GM12878 (cell line): ENCODE measurements at regions not wholly inside any gene's neighbourhood (a gene's known extent, or its start where the extent isn't known, plus 50 kb on each side); places are given as distances from the start of the nearest gene placed in this dataset.

Experiments used
- ATAC-seq: fragments of 200-7000 bp; cut with Tn5 transposase; 3 replicates; pipeline ENCODE4 v1.9.1; 2020; ENCODE audit warnings: mild to moderate bottlenecking, moderate library complexity
- BruUV-seq: library from RNA; stranded (reverse); fragments of 400-500 nt; replicated peaks from 2 replicates; lab custom pipeline; 2021; lab: Mats Ljungman, UMichigan
- CTCF ChIA-PET: fragments of 300-600 bp; sonication (Branson Sonifier 250); formaldehyde crosslinking; extraction: SDS; loops from one replicate; lab custom pipeline; 2021; ENCODE audit warnings: inconsistent platforms; lab: Yijun Ruan, JAX
- POLR2A ChIA-PET: fragments of 350-600 bp; formaldehyde crosslinking; extraction: SDS; loops from one replicate; lab custom pipeline; 2021; ENCODE audit warnings: inconsistent platforms; lab: Charles Lee
- RAD21 ChIA-PET: fragments of 300-600 bp; sonication (Branson Sonifier 250); formaldehyde crosslinking; loops from one replicate; lab custom pipeline; 2023; ENCODE audit warnings: antibody characterized with exemption; ENCODE audit not compliant: unreplicated experiment; lab: Charles Lee
- SMC1A ChIA-PET: fragments of 300-600 bp; sonication (Branson Sonifier 250); formaldehyde crosslinking; loops from one replicate; lab custom pipeline; 2023; ENCODE audit not compliant: unreplicated experiment, uncharacterized antibody; lab: Charles Lee
- DNase-seq: peaks from one replicate; pipeline ENCODE4 v3.0.0-alpha.2; 2011; ENCODE audit warnings: low read depth, low spot score
- FAIRE-seq: peaks from 3 replicates; lab custom pipeline; 2011; peaks lifted over from hg19 to GRCh38; lab: Jason Lieb, UNC
- H2AFZ ChIP-seq: 2 replicates; pipeline ENCODE4 v1.6.0; 2011; ENCODE audit warnings: low read depth, low read length, control low read depth; ENCODE audit not compliant: control insufficient read depth
- H3K27ac ChIP-seq: 2 replicates; pipeline ENCODE4 v1.5.1; 2011; ENCODE audit warnings: control low read depth; ENCODE audit not compliant: control insufficient read depth, insufficient read depth
- H3K27me3 ChIP-seq, 2 experiments: replicated peaks in 1 of 2; 2 replicates each; pipeline versions ENCODE4 v1.6.0 to v1.6.1; 2011; ENCODE audit warnings: low read length in 1 of 2; ENCODE audit not compliant: control insufficient read depth in 2 of 2, insufficient read depth in 2 of 2
- H3K36me3 ChIP-seq, 2 experiments: 2 replicates each; pipeline ENCODE4 v1.5.1; 2011; ENCODE audit warnings: low read length in 1 of 2; ENCODE audit not compliant: control insufficient read depth in 2 of 2, insufficient read depth in 2 of 2
- H3K4me1 ChIP-seq: 2 replicates; pipeline ENCODE4 v1.6.1; 2011; ENCODE audit warnings: mild to moderate bottlenecking, low read length, moderate library complexity, mixed read lengths; ENCODE audit not compliant: control insufficient read depth, insufficient read depth
- H3K4me2 ChIP-seq: 2 replicates; pipeline ENCODE4 v1.6.0; 2011; ENCODE audit warnings: control low read depth; ENCODE audit not compliant: control insufficient read depth, insufficient read depth
- H3K4me3 ChIP-seq: fragments of 200-600 bp; sonication (generic); 2 replicates; pipeline ENCODE4 v1.5.1; 2016
- H3K79me2 ChIP-seq: 2 replicates; pipeline ENCODE4 v1.6.0; 2011; ENCODE audit warnings: low read length; ENCODE audit not compliant: control insufficient read depth, insufficient read depth
- H3K9ac ChIP-seq: 2 replicates; pipeline ENCODE4 v1.8.0; 2011; ENCODE audit warnings: low read length, control low read depth, mixed read lengths; ENCODE audit not compliant: control insufficient read depth, insufficient read depth
- H3K9me3 ChIP-seq: replicated peaks from 3 replicates; pipeline ENCODE4 v1.5.1; 2011; ENCODE audit warnings: mild to moderate bottlenecking, low read length; ENCODE audit not compliant: control insufficient read depth, insufficient read depth
- H4K20me1 ChIP-seq: 2 replicates; pipeline ENCODE4 v1.6.0; 2011; ENCODE audit not compliant: control insufficient read depth, insufficient read depth
- BRCA1 ChIP-seq: IDR thresholded peaks from 2 replicates; pipeline ENCODE4 v1.6.1; 2011; ENCODE audit warnings: low read depth, low read length, improper control_type of control experiment
- CHD4 ChIP-seq: fragments of 200-600 bp; sonication (generic); IDR thresholded peaks from 2 replicates; pipeline ENCODE4 v1.6.1; 2016; ENCODE audit warnings: mild to moderate bottlenecking
- MEF2B ChIP-seq: fragments of 450-650 bp; IDR thresholded peaks from 2 replicates; pipeline ENCODE4 v1.6.1; 2018; ENCODE audit warnings: mild to moderate bottlenecking, moderate library complexity; ENCODE audit not compliant: partially characterized antibody, poor library complexity, severe bottlenecking
- MYB ChIP-seq: fragments of 150-350 bp; IDR thresholded peaks from 2 replicates; pipeline ENCODE4 v1.6.1; 2014; ENCODE audit warnings: mild to moderate bottlenecking, low read depth, low read length, borderline replicate concordance
- NFXL1 ChIP-seq: fragments of 450-650 bp; IDR thresholded peaks from 2 replicates; pipeline ENCODE4 v1.6.1; 2017; ENCODE audit warnings: antibody characterized with exemption, mild to moderate bottlenecking, borderline replicate concordance
- SRF ChIP-seq, 2 experiments: IDR thresholded peaks; 2 replicates each; pipeline ENCODE4 v1.6.1; 2011; ENCODE audit warnings: low read depth in 2 of 2, low read length in 2 of 2, mild to moderate bottlenecking in 1 of 2, moderate library complexity in 1 of 2
- STAT1 ChIP-seq: fragments of 450-650 bp; conservative IDR thresholded peaks from 2 replicates; pipeline ENCODE4 v1.6.1; 2014; ENCODE audit warnings: antibody characterized with exemption, mild to moderate bottlenecking
- SUZ12 ChIP-seq: fragments of 200-600 bp; sonication (generic); IDR thresholded peaks from one replicate; pipeline ENCODE4 v1.6.1; 2018; ENCODE audit warnings: antibody characterized with exemption, mild to moderate bottlenecking; ENCODE audit not compliant: unreplicated experiment
- TCF7 ChIP-seq: IDR thresholded peaks from 2 replicates; pipeline ENCODE4 v1.6.1; 2014; ENCODE audit warnings: antibody characterized with exemption, borderline replicate concordance
- WGBS: methylation state at CpG from one replicate; pipeline ENCODE4 v1.1.6; 2016; ENCODE audit warnings: low lambda C conversion rate; ENCODE audit not compliant: insufficient replicate concordance, insufficient coverage; ENCODE audit errors: missing lambda C conversion rate; 5-methylcytosine and 5-hydroxymethylcytosine counted together
- in situ Hi-C: fragments of 300-500 bp; cut with MboI; formaldehyde crosslinking; loops from 9 replicates; pipeline ENCODE4 v1.14.3; 2018; ENCODE audit warnings: mixed read lengths
- intact Hi-C: fragments of 100-400 bp; cut with micrococcal nuclease; formaldehyde crosslinking; loops from one replicate; pipeline ENCODE4 v1.14.2; 2022; ENCODE audit not compliant: unreplicated experiment
- TF ChIP-seq, protein P1 (sequence below): fragments of 150-350 bp; IDR thresholded peaks from 2 replicates; pipeline ENCODE4 v1.6.1; 2016; ENCODE audit warnings: low read depth, low read length

DNA sequence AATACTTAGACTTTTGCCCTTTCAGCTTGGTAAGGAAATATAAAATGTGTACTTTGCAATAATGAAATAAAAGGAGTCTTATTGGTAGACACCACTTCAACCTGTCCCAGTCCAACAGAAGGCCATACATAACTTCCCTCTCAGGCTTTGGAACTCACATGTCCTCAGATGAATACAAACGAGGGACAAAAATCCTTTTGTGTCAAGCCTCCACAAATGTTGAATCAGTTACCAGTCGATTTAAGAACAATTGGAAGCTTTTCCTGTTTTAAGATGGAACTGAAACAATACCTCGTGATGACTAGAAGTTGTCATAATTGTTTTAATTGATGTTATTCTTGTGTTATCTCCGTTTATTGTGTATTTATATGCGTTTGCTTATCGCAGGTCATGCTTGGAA is 385.1 kb upstream of the POU3F3 start:
- no TSS peak for BruUV-seq
- intact Hi-C loops, result no loop called here
- no peak overlapping the region for H3K9ac ChIP-seq
- SMC1A ChIA-PET, result no interaction called here
- no peak for DNase-seq
- no peaks in the 10 kb centered on the region for H3K79me2 ChIP-seq
- TF ChIP-seq TCF7, result no peak
- TF ChIP-seq STAT1, result no peak
- no peak for TF ChIP-seq MYB
- TF ChIP-seq NFXL1, result no peak
- no peak for TF ChIP-seq MEF2B
- no peak for TF ChIP-seq BRCA1
- no peak for TF ChIP-seq SUZ12
- no peak for TF ChIP-seq CHD4
- TF ChIP-seq, protein P1, sequence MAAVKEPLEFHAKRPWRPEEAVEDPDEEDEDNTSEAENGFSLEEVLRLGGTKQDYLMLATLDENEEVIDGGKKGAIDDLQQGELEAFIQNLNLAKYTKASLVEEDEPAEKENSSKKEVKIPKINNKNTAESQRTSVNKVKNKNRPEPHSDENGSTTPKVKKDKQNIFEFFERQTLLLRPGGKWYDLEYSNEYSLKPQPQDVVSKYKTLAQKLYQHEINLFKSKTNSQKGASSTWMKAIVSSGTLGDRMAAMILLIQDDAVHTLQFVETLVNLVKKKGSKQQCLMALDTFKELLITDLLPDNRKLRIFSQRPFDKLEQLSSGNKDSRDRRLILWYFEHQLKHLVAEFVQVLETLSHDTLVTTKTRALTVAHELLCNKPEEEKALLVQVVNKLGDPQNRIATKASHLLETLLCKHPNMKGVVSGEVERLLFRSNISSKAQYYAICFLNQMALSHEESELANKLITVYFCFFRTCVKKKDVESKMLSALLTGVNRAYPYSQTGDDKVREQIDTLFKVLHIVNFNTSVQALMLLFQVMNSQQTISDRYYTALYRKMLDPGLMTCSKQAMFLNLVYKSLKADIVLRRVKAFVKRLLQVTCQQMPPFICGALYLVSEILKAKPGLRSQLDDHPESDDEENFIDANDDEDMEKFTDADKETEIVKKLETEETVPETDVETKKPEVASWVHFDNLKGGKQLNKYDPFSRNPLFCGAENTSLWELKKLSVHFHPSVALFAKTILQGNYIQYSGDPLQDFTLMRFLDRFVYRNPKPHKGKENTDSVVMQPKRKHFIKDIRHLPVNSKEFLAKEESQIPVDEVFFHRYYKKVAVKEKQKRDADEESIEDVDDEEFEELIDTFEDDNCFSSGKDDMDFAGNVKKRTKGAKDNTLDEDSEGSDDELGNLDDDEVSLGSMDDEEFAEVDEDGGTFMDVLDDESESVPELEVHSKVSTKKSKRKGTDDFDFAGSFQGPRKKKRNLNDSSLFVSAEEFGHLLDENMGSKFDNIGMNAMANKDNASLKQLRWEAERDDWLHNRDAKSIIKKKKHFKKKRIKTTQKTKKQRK, result no peak
- no peak for TF ChIP-seq SRF (IDR thresholded peaks at IDR 0.05; ENCODE audit: low read depth in 2 of 2, low read length in 2 of 2)
- TF ChIP-seq, all 136 proteins: peak for 0
- ChIA-PET RAD21 (no interaction called here), POLR2A (no interaction called here), CTCF (no interaction called here)
- H3K9me3 ChIP-seq, result no peaks in the 10 kb centered on the region
- H2AFZ ChIP-seq, result no peak overlapping the region
- H4K20me1 ChIP-seq, result no peaks in the 10 kb centered on the region
- no peaks in the 10 kb centered on the region for H3K36me3 ChIP-seq
- no peak for ATAC-seq
- H3K4me1 ChIP-seq, result no peaks in the 10 kb centered on the region
- H3K4me2 ChIP-seq, result no peak overlapping the region
- FAIRE-seq, result no peak
- WGBS, result 4% methylated on average over 6 of the region's 6 CpGs
- H3K4me3 ChIP-seq, result no peak overlapping the region
- 0 out of 4 replicates have a peak, but pooled peaks cover 0 to 1% of the 10 kb centered on the region in 2 experiments for H3K27me3 ChIP-seq
- in situ Hi-C loops, result no loop called here
- H3K27ac ChIP-seq, result no peak overlapping the region
